Activated CD4-positive, alpha-beta T cell treated with anti-CD3 and anti-CD28 coated beads, Interleukin-2, Interleukin-6, amounts not matched to agents 100 ng/mL and 50 ng/mL, durations not matched to agents 16 hours and 8 hours (primary cell): ENCODE measurements at regions not wholly inside any gene's neighbourhood (a gene's known extent, or its start where the extent isn't known, plus 50 kb on each side); places are given as distances from the start of the nearest gene placed in this dataset.
A peak's percentile ranks its signal among the peaks of the same experiment; 100 is the strongest.

ENCODE experiments used
- DNase-seq: peaks from one replicate; pipeline ENCODE4 v3.0.0-alpha.2; 2020

DNA sequence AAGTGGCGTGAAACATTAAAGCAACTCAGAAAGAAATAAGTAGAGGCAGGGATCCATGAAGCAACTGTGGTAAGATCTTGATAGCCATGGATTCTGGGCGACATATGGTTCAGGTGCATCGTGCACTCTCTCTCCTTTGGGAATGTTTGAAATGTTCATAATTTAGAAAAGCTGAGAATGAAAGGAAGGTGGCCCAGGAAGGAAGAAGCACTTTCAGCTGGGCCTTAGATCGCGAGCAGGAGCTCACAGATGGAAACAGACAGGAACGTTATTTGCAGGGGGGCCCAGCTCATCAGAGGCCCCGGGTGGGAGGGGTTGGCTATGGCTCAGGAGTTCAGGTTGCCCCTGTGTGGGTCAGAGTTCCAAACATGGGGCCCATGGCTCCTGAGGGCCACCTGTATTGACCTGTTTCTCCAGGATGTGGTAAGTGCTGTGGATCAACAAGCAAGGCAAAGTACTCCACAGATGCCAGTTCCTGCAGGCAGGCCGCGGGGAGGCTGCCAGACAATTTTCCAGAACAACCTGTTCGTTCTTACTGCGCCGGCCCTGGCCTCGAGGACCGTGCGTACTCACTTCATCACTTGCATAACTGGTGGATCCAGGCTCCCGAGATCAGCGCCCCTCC, 253.2 kb downstream of the TOMM20 start:
- no peak for DNase-seq

DNA sequence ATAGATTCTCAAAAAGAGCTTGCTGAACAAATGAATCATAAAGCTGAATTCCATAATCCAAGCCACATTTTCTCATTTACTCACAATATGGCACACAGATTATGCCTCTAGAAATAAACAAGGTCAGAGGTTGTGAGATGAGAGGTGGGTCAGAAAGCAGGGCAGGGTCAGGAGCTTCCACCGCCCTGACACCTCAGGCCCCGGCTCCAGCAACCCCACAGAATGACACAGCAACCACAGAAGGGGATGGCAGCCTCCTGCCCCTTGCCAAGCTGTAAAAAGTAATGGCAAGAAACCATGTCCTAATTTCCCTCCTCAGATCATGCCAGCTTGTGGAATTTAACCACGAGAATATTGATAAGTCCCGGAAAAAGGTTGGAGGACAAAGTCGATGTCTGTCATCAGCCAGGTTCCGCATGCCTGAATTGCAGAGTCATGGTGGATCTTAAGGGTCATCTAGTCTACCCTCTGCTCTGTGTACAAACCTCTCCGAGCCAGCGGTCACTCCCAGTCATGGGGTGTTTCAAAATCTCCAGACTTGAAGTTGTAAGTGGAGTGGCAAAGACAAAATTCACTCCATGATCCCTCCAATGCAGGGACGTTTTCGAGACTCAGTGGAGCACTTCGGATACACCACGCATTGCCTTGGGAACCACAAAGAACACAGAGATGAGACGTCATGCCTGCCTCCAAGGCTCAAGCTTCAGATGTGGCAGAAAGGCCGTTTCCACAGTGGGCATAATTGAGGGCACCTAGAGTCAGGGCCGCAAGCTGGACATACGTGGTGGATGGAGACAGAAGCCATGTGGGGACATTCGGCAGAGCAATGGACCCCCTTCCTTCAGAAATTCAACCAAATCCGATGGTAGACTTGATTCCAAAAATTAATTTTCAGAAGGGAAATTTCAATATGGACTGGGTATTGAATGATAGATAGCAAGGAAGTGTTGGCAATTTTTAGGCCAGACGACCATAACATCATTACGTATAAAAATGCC, 254.0 kb downstream of the TOMM20 start:
- no peak for DNase-seq

DNA sequence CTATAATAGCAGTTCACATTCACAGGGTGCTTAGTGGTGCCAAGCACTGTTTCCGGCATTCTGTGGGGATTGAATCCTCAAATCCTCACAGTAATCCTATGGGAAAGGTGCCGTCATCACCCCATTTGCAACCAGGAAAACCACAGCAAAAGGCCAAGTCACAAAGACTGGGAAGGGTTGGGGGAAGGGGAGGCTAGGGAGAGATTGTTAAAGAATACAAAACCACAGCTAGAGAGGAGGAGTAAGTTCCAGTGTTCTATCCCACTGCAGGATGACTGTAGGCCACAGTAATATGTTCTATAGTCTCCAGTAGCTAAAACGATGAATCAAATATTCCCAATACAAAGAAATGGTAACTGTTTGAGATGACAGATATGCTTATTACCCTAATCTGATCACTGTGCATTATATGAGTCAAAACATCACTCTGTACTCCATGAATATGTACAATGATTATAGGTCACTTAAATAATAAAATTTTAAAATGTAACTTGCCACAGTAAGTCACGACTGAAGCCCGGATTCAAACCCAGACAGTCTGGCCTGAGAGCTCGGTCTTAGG, 256.8 kb downstream of the TOMM20 start:
- no peak for DNase-seq

DNA sequence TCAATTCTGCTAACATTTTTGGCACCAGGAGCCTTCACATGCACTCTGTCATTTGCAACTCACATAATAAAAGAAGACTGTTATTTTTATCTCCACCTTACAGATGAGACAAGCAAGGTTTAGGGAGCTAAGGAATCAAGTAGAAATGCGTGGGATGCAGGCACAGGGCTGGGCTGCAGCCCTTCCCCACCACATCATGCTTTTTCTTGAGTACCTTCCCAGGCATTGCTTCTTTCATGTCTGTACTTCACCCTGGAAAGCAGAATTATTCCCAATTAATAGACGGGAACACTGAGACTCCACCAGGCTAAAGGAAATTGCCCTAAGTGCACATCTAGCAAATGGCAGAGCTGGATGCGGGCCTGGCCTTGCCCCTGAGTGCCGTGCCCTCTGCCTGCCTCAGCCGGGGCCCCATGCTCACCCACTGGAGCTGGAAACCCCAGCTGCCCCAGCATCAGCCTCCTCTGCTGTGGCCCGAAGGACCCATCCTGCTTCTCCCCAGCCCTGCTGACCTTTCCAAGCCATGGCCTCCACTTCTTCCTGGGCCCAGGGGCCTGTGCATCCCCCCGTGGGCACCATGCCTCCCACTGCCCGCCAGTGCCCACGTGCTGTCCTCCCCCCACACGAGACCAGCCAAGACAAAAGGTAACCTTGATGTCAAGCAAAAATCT, 257.5 kb downstream of the TOMM20 start:
- no peak for DNase-seq

DNA sequence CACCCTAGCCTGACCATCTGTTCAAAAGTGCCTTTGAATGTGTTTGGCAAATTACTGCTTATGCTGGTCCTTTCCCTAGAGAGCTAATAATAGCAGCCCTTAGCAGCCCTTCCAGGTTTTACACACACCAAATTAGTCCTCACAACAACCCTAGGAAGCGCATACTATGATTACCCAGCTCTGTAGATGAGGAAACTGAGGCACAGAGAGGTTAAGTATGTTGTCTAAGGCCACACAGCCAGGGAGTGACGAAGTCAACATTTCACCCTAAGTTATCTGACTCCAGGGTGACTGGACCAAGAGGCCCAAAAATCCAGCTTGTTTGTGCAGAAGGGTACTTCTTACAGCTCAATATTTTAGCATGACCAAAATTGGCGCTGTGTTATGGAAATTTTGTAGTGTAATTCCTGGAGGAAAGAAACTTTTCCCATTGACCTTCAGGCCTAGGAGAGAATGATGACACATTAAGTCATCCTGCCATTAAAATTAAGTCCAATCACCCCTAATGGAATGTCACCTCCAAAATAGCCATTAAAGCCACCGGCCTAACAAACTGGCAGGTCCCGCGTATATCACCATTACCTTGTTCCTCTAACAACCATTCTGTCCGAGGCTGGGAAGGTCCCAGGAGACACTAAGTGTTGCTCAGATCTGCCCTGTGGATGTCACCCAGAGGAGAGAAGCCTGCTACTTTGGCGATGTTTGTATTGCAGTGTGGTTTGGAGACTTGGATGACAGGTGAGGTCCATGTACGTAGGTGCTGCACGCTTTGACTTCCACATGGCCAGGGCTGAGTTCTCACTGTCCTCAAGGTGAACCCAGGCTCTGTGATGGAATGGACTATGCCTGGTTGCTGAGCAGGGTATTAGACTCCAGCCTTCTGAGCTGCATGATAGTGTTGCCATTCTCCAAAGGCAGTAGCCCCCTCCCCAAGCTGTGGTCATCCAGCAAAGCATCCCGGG, 258.3 kb downstream of the TOMM20 start:
- no peak for DNase-seq

DNA sequence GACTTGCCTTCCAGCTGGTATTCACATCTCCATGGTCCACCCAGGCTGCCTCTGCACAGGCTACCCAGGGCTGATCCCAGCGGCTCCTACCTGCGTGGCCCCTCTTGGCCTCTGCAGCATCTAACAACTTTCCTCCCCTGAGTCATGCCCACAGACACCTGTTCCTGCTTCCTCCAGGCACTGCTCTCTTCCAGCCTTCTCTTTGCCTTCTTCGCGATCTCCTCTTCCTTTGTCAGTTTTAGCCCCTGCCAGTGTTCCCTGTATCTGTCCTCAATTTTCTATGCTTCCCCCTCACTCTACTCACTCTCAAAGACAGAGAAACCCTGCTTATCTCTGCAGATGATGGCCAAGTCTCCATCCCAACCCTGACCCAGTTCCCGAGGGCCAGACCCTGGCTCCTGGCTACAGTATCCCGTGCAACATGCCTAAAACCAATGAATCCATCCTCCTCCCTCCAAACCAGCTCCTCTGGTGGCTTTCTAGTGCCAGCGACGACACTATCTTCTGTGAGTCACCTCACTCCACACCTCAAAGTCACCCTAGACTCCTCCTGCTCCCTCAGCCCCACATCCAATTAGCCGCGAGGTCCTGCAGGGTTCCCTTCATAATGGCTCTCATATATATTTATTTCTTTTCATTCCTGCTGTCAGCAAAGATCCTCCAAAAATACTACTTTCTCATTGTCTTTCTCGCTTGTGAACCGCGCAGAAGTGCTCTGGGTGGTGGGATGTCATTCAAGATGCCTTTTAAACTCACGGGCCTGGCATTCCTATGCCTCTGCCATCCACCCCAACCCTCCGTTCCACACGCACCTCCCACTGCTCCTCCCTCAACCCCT, 259.2 kb downstream of the TOMM20 start:
- DNase-seq: no peak

DNA sequence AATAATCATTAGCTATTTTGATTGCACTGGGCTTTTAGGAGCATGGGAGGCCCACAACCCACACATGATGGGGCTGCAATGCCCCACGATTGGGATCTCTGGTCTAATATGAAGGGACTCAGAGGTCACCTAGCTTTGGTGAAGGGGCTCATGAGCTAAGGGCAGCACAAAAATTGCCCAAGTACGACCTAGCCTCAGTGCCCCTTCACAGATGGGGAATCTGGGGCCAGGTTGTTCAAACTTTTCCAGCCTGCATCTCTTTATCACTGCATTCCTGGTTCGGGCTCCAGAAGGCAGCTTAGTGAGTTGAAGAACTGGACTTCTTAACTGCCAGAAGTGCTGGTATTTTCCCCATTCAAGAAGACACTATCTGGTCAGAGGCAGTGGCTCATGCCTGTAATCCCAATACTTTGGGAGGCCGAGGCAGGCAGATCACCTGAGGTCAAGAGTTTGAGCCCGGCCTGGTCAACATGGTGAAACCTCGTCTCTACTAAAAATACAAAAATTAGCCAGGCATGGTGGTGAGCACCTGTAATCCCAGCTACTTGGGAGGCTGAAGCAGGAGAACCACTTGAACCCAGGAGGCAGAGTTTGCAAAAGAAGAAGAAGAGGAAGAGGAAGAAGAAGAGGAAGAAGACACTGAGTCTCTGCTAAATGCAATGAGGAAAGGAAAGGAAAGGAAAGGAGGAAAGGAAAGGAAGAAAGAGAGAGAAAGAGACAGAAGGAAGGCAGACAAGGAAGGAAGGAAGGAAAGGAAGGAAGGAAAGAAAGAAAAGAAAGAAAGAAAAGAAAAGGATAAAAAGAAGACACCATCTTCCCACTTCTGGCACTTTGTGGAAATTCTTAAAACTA, 258.5 kb upstream of the IRF2BP2 start:
- DNase-seq: no peak

DNA sequence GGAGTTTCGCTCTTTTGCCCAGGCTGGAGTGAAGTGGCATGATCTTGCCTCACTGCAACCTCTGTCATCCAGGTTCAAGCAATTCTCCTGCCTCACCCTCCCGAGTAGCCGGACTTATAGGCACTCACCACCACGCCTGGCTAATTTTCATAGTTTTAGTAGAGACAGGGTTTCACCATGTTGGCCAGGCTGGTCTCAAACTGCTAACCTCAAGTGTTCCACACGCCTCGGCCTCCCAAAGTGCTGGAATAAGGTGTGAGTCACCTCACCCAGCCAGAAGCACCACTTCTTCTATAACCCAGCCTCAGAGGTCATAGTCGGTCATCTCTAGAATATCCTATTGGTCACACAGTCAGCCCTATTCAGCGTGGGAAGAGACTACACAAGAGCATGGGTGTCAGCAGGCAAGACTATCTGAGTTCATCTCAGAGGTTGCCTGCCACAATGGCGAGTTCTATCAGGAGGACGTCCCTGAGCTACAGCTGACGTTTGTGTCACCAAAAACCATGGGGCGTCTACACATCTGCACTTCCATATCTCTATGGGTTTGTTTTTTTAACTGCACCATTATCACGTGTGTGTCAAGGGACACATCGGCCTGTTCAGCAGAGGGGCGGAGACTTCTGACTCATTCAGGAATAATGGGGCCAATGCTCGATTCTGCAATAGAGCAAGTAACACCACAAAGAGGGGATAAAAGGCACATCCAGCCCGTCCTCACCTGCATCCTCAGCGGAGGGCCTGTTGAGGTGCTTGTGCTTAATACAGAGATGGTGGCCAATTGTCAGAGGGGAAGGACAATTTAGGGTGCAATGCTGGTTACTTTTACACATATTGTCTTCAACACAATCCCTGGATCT, 256.3 kb upstream of the IRF2BP2 start:
- DNase-seq: peak; percentile 30

DNA sequence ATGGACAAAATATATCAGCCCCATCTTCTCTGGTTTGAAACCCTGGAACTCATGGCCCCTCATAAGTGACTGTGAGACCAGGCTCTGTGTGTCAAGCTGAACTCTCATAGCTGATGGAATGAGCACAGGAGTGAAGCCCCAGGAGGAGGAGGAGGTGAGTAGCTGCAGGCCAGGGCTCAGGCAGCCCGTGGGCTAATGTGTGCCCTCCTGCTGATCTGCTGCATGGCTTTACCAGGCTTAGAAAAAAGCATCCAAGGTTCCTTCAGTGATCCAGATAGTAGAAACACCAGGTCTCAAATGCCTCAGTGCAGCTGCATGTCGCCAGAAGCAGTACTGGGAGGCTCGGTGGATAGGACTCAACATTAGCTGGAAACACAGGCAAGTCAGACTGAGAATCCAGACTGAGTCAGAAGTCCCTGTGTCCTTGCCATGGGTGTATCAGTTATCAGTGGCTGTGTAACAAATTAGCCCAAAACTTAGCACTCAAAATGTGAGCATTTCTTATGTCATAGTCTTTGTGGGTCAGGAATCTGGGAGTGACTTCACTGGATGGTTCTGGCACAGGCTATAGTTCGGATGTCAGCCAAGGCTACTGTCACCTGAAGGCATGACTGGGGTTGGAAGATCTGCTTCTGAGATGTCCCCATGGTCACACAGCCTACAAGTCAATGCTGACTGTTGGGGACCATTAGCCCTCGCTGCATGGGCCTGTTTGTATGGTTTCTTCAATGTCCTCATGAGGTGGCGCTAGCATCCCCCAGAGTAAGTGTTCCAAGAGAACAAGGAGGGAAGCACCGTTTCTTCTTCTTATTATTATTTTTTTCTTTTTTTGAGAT, 255.4 kb upstream of the IRF2BP2 start:
- no peak for DNase-seq

DNA sequence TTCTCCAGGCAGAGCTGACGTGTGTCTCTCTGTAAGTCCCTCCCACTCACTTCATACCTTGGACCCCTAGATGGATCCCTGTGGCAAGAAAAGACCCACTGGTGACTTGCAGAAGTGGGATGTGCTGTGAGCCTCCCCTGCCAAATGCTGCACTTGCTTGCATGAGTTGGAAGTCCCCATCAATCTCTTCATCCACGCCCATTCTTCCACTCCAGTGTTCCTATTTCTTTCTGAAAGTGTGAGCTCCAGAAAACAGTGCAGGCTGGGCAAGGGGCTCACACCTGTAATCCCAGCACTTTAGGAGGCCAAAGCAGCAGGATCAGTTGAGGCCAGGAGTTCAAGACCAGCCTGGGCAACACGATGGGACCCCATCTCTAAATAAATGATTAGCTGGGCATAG, 254.1 kb upstream of the IRF2BP2 start:
- DNase-seq: no peak

DNA sequence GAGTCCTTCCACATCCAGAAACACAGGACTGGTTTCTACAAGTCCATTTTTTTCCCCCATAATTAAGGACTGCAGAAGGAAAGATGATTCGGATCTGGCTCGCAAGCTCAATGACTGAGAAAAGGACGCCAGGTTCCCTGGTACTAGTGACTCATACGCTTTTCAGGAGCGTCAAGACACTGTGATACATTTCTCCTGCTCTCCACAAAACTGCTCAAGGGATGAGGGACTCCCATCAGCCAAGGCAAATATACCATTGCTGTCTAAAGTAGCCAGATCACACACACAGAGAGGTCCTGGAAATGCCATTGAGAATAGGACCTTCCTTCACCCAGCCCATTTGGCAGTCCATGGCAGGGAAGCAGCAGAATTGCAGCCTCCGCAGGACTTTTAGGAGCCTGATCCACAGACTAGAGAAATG, 253.6 kb upstream of the IRF2BP2 start:
- DNase-seq: no peak

DNA sequence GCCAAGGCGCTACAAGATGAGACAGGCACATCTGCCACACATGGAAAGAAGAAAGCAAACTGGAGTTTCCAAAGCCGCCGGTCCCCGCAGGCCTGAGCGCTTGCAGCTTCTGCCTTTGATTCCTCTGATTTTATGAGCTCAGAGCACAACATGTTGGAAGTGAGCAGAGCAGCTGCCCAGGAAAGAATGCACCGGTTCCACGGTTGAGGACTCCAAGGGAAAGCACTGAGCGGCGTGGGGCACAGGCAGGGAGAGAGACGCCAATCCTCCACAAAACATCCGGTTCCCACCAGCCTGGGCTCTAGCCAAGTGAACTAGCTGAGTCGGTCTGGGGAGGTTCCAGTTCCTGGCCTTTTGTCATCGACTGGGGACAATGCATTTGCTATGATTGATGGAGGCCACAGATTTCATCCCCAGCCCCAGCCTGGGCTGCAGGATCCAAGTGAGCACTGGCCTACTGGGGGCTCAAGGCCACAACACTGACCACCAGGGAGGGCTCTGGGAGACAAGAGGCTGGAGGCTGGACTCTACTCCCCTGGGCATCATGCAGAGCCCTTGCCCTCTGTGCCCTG, 253.1 kb upstream of the IRF2BP2 start:
- DNase-seq: no peak

DNA sequence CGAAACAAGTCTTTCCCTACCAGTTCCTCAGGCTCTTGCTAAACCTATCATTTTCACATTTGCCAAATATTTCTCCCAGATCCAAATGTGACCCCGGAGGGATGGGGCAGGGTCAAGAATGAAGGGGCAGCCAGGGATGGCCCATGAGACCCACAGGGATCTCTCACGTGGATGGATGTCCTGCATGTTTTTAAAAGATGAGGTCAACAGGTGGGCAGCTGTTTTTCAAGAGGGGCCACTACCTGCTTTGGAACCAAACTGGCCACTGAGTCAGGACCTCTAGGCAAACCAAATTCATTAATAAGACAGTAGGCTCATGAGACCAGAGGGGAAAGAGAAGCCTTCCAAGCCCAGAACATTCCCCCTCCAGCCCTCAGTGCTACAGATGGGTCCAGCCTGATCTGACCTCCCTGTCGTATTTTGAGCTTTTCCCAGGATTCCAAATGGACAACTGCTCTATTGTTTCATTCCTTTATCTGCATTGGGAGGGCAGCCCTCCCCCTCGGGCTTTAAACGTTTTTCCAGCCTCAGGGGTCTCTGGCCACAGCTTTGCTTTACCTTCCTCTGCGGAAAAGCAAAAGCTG, 252.5 kb upstream of the IRF2BP2 start:
- no peak for DNase-seq

DNA sequence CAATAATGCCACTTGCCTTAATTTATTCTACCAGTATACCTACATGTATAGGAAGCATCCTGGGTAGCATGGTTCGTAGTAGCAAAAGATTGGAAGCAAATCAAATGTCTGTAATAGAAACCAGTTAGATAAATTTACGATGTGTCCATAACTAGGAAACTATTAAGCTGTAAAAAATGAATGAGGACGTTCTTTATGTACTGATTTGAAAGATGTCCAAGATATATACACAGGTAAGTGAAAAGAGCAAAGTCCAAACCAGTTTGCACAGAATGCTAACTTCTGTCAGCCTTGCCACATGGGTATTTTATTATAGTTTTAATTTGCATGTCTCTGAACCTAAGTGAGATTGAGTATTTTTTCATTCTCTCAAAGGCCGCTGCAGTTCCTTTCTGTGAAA, 251.8 kb upstream of the IRF2BP2 start:
- no peak for DNase-seq

DNA sequence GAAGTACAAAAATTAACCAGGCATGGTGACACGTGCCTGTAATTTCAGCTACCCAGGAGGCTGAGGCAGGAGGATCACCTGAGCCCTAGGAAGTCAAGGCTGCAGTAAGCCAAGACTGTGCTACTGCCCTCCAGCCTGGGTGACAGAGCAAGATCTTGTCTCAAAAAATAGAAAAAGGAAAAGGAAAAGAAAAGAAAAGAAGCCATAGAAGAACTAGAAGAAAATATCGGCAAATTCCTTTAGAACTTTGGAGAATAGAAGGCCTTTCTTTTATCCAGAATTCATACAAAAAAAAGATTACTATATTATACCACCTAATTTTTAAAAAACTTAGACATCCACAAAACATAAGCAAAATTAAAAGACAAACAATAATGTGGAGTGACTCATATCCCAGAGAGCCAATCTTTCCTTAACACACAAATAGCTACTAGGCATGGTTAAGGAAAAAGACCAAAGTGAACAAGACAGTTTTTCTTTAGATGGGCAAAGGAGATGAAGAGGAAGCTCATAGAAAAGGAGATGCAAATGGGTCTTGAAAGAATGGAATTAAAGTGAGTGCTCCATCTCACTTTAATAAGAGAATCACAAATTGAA, 251.1 kb upstream of the IRF2BP2 start:
- DNase-seq: no peak

DNA sequence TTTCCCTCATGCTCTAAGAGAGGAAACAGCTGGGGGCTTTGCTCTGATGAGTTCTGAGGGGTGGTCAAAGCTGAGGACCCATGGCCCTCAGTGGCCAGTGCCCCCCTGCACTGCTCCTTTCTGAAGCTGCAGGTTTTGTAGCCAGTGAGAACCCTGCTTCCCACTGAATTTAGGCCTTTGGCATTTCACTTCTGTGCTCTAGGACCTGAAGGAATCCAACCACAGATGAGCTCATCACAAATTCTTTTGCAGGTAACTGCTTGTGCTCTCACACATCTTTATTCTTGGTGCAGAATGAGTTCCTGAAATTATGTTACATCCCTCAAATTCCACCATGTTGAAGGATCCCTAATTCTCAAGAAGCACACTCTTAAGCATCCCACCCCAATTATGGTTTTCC, 248.7 kb upstream of the IRF2BP2 start:
- DNase-seq: no peak

DNA sequence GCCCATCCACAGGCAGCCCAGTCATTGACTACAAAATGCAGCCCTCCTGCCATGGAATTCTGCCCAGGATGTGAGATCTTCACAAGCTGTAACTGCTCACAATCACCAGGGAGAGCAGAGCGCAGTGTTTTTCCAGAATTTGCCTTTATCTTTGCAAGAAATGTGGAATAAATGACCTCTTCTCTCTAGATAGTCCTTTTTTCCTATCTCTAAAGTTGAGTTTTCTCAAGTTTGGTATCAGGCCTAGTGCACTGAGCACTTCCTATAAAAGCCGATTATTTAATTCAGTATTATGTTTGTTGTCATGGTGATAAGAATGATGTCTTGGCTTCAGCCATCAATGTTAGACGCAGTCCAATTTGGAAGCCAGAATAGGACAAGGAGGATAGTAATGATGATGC, 246.9 kb upstream of the IRF2BP2 start:
- DNase-seq: no peak
